Endothelial cell of umbilical vein (primary cell): ENCODE measurements at regions not wholly inside any gene's neighbourhood (a gene's known extent, or its start where the extent isn't known, plus 50 kb on each side); places are given as distances from the start of the nearest gene placed in this dataset.

Experiments used
- BruUV-seq: library from RNA; stranded (reverse); fragments of 400-500 nt; replicated peaks from 2 replicates; lab custom pipeline; 2021; lab: Mats Ljungman, UMichigan
- CTCF ChIA-PET: fragments of 300-600, 350-600 bp; sonication (Branson Sonifier 250); formaldehyde crosslinking; loops from one replicate; lab custom pipeline; 2021; ENCODE audit warnings: antibody characterized with exemption, inconsistent platforms; lab: Charles Lee
- POLR2A ChIA-PET: fragments of 300-600, 350-600 bp; sonication (Branson Sonifier 250); formaldehyde crosslinking; loops from one replicate; lab custom pipeline; 2021; ENCODE audit warnings: antibody characterized with exemption, inconsistent platforms; lab: Charles Lee
- DNase-seq: peaks from one replicate; pipeline ENCODE4 v3.0.0-alpha.2; 2011; ENCODE audit warnings: low read depth, low spot score
- FAIRE-seq: peaks from 2 replicates; lab custom pipeline; 2011; peaks lifted over from hg19 to GRCh38; lab: Jason Lieb, UNC
- H2AFZ ChIP-seq: 2 replicates; pipeline ENCODE4 v1.6.0; 2012; ENCODE audit warnings: low read depth, low read length, control low read depth, inconsistent platforms
- H3K27ac ChIP-seq: 2 replicates; pipeline ENCODE4 v1.5.1; 2011; ENCODE audit warnings: low read depth, mild to moderate bottlenecking, control low read depth, low read length, moderate library complexity; ENCODE audit not compliant: insufficient read depth
- H3K27me3 ChIP-seq, 2 experiments: 2 replicates each; pipeline versions ENCODE4 v1.6.0 to v1.6.1; 2011; ENCODE audit warnings: low read length in 2 of 2, mixed read lengths in 1 of 2; ENCODE audit not compliant: control insufficient read depth in 2 of 2, insufficient read depth in 2 of 2
- H3K36me3 ChIP-seq, 2 experiments: 2 replicates in 1 of 2; 3 replicates in 1 of 2; pipeline ENCODE4 v1.5.1; 2011; ENCODE audit warnings: low read length in 2 of 2, mild to moderate bottlenecking in 1 of 2, moderate library complexity in 1 of 2; ENCODE audit not compliant: control insufficient read depth in 2 of 2, insufficient read depth in 2 of 2; ENCODE audit errors: extremely low read depth in 1 of 2
- H3K4me1 ChIP-seq: 3 replicates; pipeline ENCODE4 v1.5.1; 2011; ENCODE audit warnings: mild to moderate bottlenecking, low read length; ENCODE audit not compliant: control insufficient read depth, insufficient read depth; ENCODE audit errors: extremely low read depth
- H3K4me2 ChIP-seq: 2 replicates; pipeline ENCODE4 v1.6.1; 2011; ENCODE audit warnings: low read length, control low read depth, mixed read lengths; ENCODE audit not compliant: insufficient read depth
- H3K4me3 ChIP-seq, 3 experiments: fragments of 200-600 bp in 1 of 3; sonication (generic), shearing (Covaris generic) in 1 of 3; replicated peaks in 1 of 3; 2 replicates each; pipeline ENCODE4 v1.5.1; 2011 to 2016; ENCODE audit warnings: control low read depth in 3 of 3, low read length in 3 of 3, mild to moderate bottlenecking in 2 of 3, inconsistent platforms in 1 of 3, low read depth in 1 of 3, moderate library complexity in 1 of 3; ENCODE audit not compliant: insufficient read depth in 1 of 3
- H3K79me2 ChIP-seq: 2 replicates; pipeline ENCODE4 v1.6.0; 2012; ENCODE audit warnings: low read length, inconsistent platforms; ENCODE audit not compliant: control insufficient read depth, insufficient read depth
- H3K9ac ChIP-seq: replicated peaks from 2 replicates; pipeline ENCODE3; 2011; ENCODE audit warnings: low read length, control low read depth; ENCODE audit not compliant: insufficient read depth; ENCODE audit errors: extremely low read depth
- H3K9me1 ChIP-seq: replicated peaks from 3 replicates; pipeline ENCODE4 v1.6.0; 2011; ENCODE audit warnings: mild to moderate bottlenecking, low read length; ENCODE audit not compliant: control insufficient read depth, insufficient read depth; ENCODE audit errors: extremely low read depth
- H3K9me3 ChIP-seq: replicated peaks from 2 replicates; pipeline ENCODE4 v1.5.1; 2012; ENCODE audit warnings: low read length, inconsistent platforms; ENCODE audit not compliant: control insufficient read depth, insufficient read depth
- H4K20me1 ChIP-seq: replicated peaks from 2 replicates; pipeline ENCODE3; 2011; ENCODE audit warnings: mild to moderate bottlenecking, low read length; ENCODE audit not compliant: control insufficient read depth, insufficient read depth; ENCODE audit errors: extremely low read depth
- EZH2 ChIP-seq: IDR thresholded peaks from 2 replicates; pipeline ENCODE4 v1.6.1; 2012; ENCODE audit warnings: borderline replicate concordance, low read depth, mild to moderate bottlenecking, moderate library complexity, low read length, inconsistent platforms; ENCODE audit not compliant: severe bottlenecking
- FOS ChIP-seq: IDR thresholded peaks from 2 replicates; pipeline ENCODE4 v1.6.1; 2011; ENCODE audit warnings: mild to moderate bottlenecking, low read length, moderate library complexity, borderline replicate concordance; ENCODE audit not compliant: insufficient read depth
- GATA2 ChIP-seq: IDR thresholded peaks from 2 replicates; pipeline ENCODE4 v1.7.0; 2011; ENCODE audit warnings: low read depth, mild to moderate bottlenecking, moderate library complexity, mixed read lengths, low read length; ENCODE audit not compliant: insufficient read length, insufficient read depth
- JUN ChIP-seq: IDR thresholded peaks from 2 replicates; pipeline ENCODE4 v1.6.1; 2011; ENCODE audit warnings: borderline replicate concordance, low read depth; ENCODE audit not compliant: insufficient read length, insufficient read depth
- MYC ChIP-seq: IDR thresholded peaks from one replicate; pipeline ENCODE4 v1.6.1; 2011; ENCODE audit warnings: mild to moderate bottlenecking, low read depth, low read length
- POLR2A ChIP-seq: IDR thresholded peaks from 2 replicates; pipeline ENCODE4 v1.6.1; 2012; ENCODE audit warnings: low read depth, mild to moderate bottlenecking, control low read depth, low read length
- POLR2AphosphoS5 ChIP-seq: IDR thresholded peaks from 2 replicates; pipeline ENCODE4 v1.6.1; 2012; ENCODE audit warnings: low read depth, mild to moderate bottlenecking, control low read depth, low read length, moderate library complexity; ENCODE audit not compliant: insufficient read depth
- dilution Hi-C: fragments of 300-500 bp; cut with MboI; formaldehyde crosslinking; loops from one replicate; pipeline ENCODE4 v1.15.0; 2019; ENCODE audit warnings: low sequenced_read_pairs; ENCODE audit not compliant: extremely low pct_ligation_motif_present
- intact Hi-C: fragments of 100-400 bp; cut with micrococcal nuclease; formaldehyde crosslinking; loops from one replicate; pipeline ENCODE4 v1.10.0; 2022
- TF ChIP-seq, protein P1 (sequence below): IDR thresholded peaks from 2 replicates; pipeline ENCODE4 v1.6.1; 2011; ENCODE audit not compliant: insufficient read depth, insufficient read length
- TF ChIP-seq, protein P2 (sequence below), 2 donors: IDR thresholded peaks; 1 replicate in 1 of 2; 2 replicates in 1 of 2; pipeline ENCODE4 v1.5.1; 2011; ENCODE audit warnings: low read length in 2 of 2, mild to moderate bottlenecking in 2 of 2, moderate library complexity in 2 of 2, control low read depth in 1 of 2, inconsistent platforms in 1 of 2, low read depth in 1 of 2; ENCODE audit not compliant: insufficient read depth in 1 of 2; ENCODE audit errors: extremely low read depth in 1 of 2

- Histone ChIP-seq H3K4me2 (no peak overlapping the region), H2AFZ (no peak overlapping the region), H3K27ac (no peak overlapping the region), H3K79me2 (no peaks in the 10 kb centered on the region), H3K9me1 (no peaks in the 10 kb centered on the region), H3K36me3 (no peaks in the 10 kb centered on the region), H3K9me3 (peaks cover 2% of the 10 kb centered on the region), H3K9ac (no peak overlapping the region), H3K4me3 (no peak overlapping the region), H4K20me1 (no peaks in the 10 kb centered on the region), H3K4me1 (no peaks in the 10 kb centered on the region), H3K27me3 (no peaks in the 10 kb centered on the region)
- TF ChIP-seq, protein P1, sequence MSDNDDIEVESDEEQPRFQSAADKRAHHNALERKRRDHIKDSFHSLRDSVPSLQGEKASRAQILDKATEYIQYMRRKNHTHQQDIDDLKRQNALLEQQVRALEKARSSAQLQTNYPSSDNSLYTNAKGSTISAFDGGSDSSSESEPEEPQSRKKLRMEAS, result no peak
- no peak for TF ChIP-seq GATA2
- no peak for TF ChIP-seq MYC
- no peak for TF ChIP-seq FOS
- no peak for TF ChIP-seq JUN
- no peak for TF ChIP-seq EZH2
- TF ChIP-seq POLR2AphosphoS5, result no peak
- TF ChIP-seq POLR2A, result no peak
- TF ChIP-seq, protein P2, sequence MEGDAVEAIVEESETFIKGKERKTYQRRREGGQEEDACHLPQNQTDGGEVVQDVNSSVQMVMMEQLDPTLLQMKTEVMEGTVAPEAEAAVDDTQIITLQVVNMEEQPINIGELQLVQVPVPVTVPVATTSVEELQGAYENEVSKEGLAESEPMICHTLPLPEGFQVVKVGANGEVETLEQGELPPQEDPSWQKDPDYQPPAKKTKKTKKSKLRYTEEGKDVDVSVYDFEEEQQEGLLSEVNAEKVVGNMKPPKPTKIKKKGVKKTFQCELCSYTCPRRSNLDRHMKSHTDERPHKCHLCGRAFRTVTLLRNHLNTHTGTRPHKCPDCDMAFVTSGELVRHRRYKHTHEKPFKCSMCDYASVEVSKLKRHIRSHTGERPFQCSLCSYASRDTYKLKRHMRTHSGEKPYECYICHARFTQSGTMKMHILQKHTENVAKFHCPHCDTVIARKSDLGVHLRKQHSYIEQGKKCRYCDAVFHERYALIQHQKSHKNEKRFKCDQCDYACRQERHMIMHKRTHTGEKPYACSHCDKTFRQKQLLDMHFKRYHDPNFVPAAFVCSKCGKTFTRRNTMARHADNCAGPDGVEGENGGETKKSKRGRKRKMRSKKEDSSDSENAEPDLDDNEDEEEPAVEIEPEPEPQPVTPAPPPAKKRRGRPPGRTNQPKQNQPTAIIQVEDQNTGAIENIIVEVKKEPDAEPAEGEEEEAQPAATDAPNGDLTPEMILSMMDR (IDR thresholded peaks at IDR 0.05; ENCODE audit: extremely low read depth in 1 of 2, insufficient read depth in 1 of 2, low read depth in 1 of 2, low read length in 2 of 2), result no peak
- intact Hi-C loops (no loop called here), dilution Hi-C loops (no loop called here)
- DNase-seq (no peak), FAIRE-seq (no peak)
- POLR2A ChIA-PET, result no interaction called here
- BruUV-seq, result no TSS peak
- CTCF ChIA-PET, result no interaction called here
Measured at GRCh38 chr10:108238261-108238660, 1073.8 kb upstream of the SORCS1 start.
